H1 (cell line): ENCODE measurements at regions not wholly inside any gene's neighbourhood (a gene's known extent, or its start where the extent isn't known, plus 50 kb on each side); places are given as distances from the start of the nearest gene placed in this dataset.

Experiments
- JUN ChIP-seq: IDR thresholded peaks from 2 replicates; pipeline ENCODE4 v1.6.1; 2011; ENCODE audit warnings: low read depth, mild to moderate bottlenecking, improper control_type of control experiment, low read length
- PHF8 ChIP-seq: fragments of 200-600 bp; sonication (generic); conservative IDR thresholded peaks from 2 replicates; pipeline ENCODE4 v1.7.1; 2012; ENCODE audit warnings: low read depth, mild to moderate bottlenecking, inconsistent platforms, low read length, moderate library complexity
- TF ChIP-seq, protein P1 (sequence below): IDR thresholded peaks from 2 replicates; pipeline ENCODE4 v1.6.1; 2012; ENCODE audit warnings: low read length, inconsistent platforms

DNA sequence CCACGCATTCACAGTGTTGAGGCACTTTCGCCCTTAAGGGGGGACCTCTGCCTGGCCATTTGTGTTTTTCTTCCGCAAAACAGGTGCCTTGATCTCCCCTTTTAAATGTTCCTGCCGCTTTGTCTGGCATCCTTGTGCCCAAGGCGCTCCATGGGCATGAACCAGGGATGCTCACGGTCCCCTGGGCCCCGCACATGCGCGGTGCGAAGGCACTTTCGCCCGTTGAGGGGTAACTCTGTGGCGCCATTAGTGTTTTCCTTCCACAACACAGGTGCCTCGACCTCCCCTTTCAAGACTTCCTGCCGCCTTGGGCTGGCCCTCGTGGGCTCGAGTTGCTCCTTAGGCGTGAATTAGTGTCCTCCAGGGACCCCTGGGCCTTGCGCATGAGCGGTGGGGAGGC lies 335.5 kb downstream of the ALG10 start (continued):
- TF ChIP-seq, protein P1, sequence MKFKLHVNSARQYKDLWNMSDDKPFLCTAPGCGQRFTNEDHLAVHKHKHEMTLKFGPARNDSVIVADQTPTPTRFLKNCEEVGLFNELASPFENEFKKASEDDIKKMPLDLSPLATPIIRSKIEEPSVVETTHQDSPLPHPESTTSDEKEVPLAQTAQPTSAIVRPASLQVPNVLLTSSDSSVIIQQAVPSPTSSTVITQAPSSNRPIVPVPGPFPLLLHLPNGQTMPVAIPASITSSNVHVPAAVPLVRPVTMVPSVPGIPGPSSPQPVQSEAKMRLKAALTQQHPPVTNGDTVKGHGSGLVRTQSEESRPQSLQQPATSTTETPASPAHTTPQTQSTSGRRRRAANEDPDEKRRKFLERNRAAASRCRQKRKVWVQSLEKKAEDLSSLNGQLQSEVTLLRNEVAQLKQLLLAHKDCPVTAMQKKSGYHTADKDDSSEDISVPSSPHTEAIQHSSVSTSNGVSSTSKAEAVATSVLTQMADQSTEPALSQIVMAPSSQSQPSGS, result no peak
- TF ChIP-seq PHF8 (no peak), JUN (no peak)
